CD14-positive monocyte (primary cell): ENCODE measurements at regions not wholly inside any gene's neighbourhood (a gene's known extent, or its start where the extent isn't known, plus 50 kb on each side); places are given as distances from the start of the nearest gene placed in this dataset.
A peak's percentile ranks its signal among the peaks of the same experiment; 100 is the strongest.

ENCODE experiments used
- DNase-seq, 3 donors: peaks; one replicate each; pipeline ENCODE4 v3.0.0-alpha.2; 2011 to 2022
- H2AFZ ChIP-seq: 2 replicates; pipeline ENCODE4 v1.6.0; 2012; ENCODE audit warnings: mild to moderate bottlenecking, low read depth, low read length, inconsistent platforms; ENCODE audit not compliant: insufficient read depth, poor library complexity, severe bottlenecking
- H3K27ac ChIP-seq, 2 donors: 1 replicate in 1 of 2; 2 replicates in 1 of 2; pipeline ENCODE4 v1.5.1; 2012 to 2013; ENCODE audit warnings: low read length in 2 of 2, control low read depth in 1 of 2, inconsistent platforms in 1 of 2, low read depth in 1 of 2, mild to moderate bottlenecking in 1 of 2
- H3K27me3 ChIP-seq, 2 donors: one replicate each; pipeline versions ENCODE4 v1.6.0 to v1.6.1; 2011 to 2013; ENCODE audit warnings: low read length in 2 of 2; ENCODE audit not compliant: control insufficient read depth in 2 of 2, insufficient read depth in 2 of 2
- H3K36me3 ChIP-seq, 2 donors: replicated peaks in 1 of 2; 1 replicate in 1 of 2; 2 replicates in 1 of 2; pipeline versions ENCODE4 v1.5.1 to v1.6.1; 2012 to 2013; ENCODE audit warnings: low read length in 2 of 2, control low read depth in 1 of 2, inconsistent platforms in 1 of 2, mild to moderate bottlenecking in 1 of 2; ENCODE audit not compliant: insufficient read depth in 2 of 2, control insufficient read depth in 1 of 2
- H3K4me1 ChIP-seq, 2 donors: 1 replicate in 1 of 2; 2 replicates in 1 of 2; pipeline versions ENCODE4 v1.5.1 to v1.6.1; 2012 to 2013; ENCODE audit warnings: low read length in 2 of 2, control low read depth in 1 of 2, inconsistent platforms in 1 of 2, mild to moderate bottlenecking in 1 of 2, moderate library complexity in 1 of 2; ENCODE audit not compliant: insufficient read depth in 2 of 2, control insufficient read depth in 1 of 2
- H3K4me2 ChIP-seq: replicated peaks from 2 replicates; pipeline ENCODE3; 2012; ENCODE audit warnings: low read length, moderate library complexity, mild to moderate bottlenecking; ENCODE audit not compliant: poor library complexity, severe bottlenecking; ENCODE audit errors: extremely low read depth
- H3K4me3 ChIP-seq, 3 experiments: fragments of 200-600 bp in 1 of 3; sonication (generic) in 1 of 3; replicated peaks in 1 of 3; 1 replicate in 2 of 3; 2 replicates in 1 of 3; pipeline ENCODE4 v1.5.1; 2011 to 2013; ENCODE audit warnings: low read length in 3 of 3, mild to moderate bottlenecking in 3 of 3, control low read depth in 2 of 3, low read depth in 2 of 3, inconsistent platforms in 1 of 3, moderate library complexity in 1 of 3
- H3K79me2 ChIP-seq: 2 replicates; pipeline ENCODE4 v1.6.0; 2012; ENCODE audit warnings: mild to moderate bottlenecking, control low read depth, inconsistent platforms, low read length, moderate library complexity; ENCODE audit not compliant: insufficient read depth
- H3K9ac ChIP-seq: 2 replicates; pipeline ENCODE4 v1.6.0; 2017; ENCODE audit warnings: low read length, mild to moderate bottlenecking; ENCODE audit not compliant: insufficient read depth, poor library complexity, severe bottlenecking
- H3K9me3 ChIP-seq, 2 donors: replicated peaks in 1 of 2; 1 replicate in 1 of 2; 2 replicates in 1 of 2; pipeline versions ENCODE4 v1.5.1 to v1.6.1; 2012 to 2013; ENCODE audit warnings: low read length in 2 of 2, control low read depth in 1 of 2; ENCODE audit not compliant: control insufficient read depth in 1 of 2, insufficient read depth in 1 of 2
- H4K20me1 ChIP-seq: 2 replicates; pipeline ENCODE4 v1.6.0; 2012; ENCODE audit warnings: mild to moderate bottlenecking, low read length, control low read depth, moderate library complexity; ENCODE audit not compliant: insufficient read depth
- H3K27ac Mint-ChIP-seq, 7 donors: one replicate each; pipeline ENCODE4 v1.8.0; 2020; ENCODE audit warnings: mild to moderate bottlenecking in 7 of 7, mixed read lengths in 7 of 7, moderate library complexity in 6 of 7, inconsistent platforms in 2 of 7
- H3K27me3 Mint-ChIP-seq, 3 donors: one replicate each; pipeline ENCODE4 v1.8.0; 2021 to 2022; ENCODE audit warnings: low read depth in 3 of 3, mild to moderate bottlenecking in 3 of 3, mixed read lengths in 3 of 3, moderate library complexity in 3 of 3, inconsistent platforms in 1 of 3
- H3K36me3 Mint-ChIP-seq, 2 donors: one replicate each; pipeline ENCODE4 v1.8.0; 2020; ENCODE audit warnings: mixed read lengths in 2 of 2, inconsistent platforms in 1 of 2, mild to moderate bottlenecking in 1 of 2
- H3K4me1 Mint-ChIP-seq: one replicate; pipeline ENCODE4 v1.8.0; 2020; ENCODE audit warnings: mild to moderate bottlenecking, mixed read lengths
- H3K4me3 Mint-ChIP-seq, 2 donors: one replicate each; pipeline ENCODE4 v1.8.0; 2020; ENCODE audit warnings: mild to moderate bottlenecking in 2 of 2, mixed read lengths in 2 of 2, moderate library complexity in 1 of 2
- H3K9me3 Mint-ChIP-seq, 7 donors: one replicate each; pipeline ENCODE4 v1.8.0; 2020 to 2022; ENCODE audit warnings: mixed read lengths in 7 of 7, mild to moderate bottlenecking in 6 of 7, moderate library complexity in 6 of 7, inconsistent platforms in 2 of 7
- WGBS: methylation state at CpG from one replicate; pipeline ENCODE4 v1.1.5; 2013; ENCODE audit warnings: missing lambda C conversion rate; ENCODE audit not compliant: insufficient coverage; 5-methylcytosine and 5-hydroxymethylcytosine counted together
- intact Hi-C, 2 donors: fragments of 100-400 bp; cut with micrococcal nuclease; formaldehyde crosslinking; loops; one replicate each; pipeline versions ENCODE4 v1.15.0 to v1.15.1; 2023
- TF ChIP-seq, protein P1 (sequence below): fragments of 200-600 bp; IDR thresholded peaks from one replicate; pipeline ENCODE4 v1.8.0; 2022; ENCODE audit warnings: antibody characterized with exemption, mild to moderate bottlenecking

DNA sequence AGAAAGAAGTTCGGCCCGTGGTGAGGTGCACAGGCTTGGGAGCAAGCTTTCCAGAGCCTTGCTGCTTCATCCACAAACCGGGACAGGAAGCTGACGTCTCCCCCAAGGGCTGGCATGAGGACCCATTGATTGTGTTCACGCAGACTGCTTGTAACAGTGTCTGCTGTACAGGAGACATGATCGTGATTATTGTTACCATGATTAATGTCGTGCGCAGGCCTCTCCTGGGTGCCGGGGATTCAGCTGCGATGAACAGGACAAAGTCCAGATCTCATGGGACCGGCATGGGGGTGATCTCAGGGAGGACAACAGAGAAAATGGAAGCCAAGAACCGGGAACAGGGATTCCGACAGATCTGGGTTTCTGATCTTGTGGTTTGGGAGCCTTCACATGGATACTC, 219.9 kb downstream of the BRD1 start:
- no peak overlapping the region for H3K27ac Mint-ChIP-seq
- Histone ChIP-seq H3K36me3 (peaks cover 0 to 29% of the 10 kb centered on the region in 2 donors), H3K4me2 (no peak overlapping the region), H3K4me3 (no peak overlapping the region), H2AFZ (no peak overlapping the region), H3K9me3 (peaks cover 20 to 53% of the 10 kb centered on the region in 2 donors), H3K4me1 (no peaks in the 10 kb centered on the region), H3K79me2 (no peaks in the 10 kb centered on the region), H4K20me1 (no peaks in the 10 kb centered on the region), H3K27me3 (no peaks in the 10 kb centered on the region), H3K9ac (no peak overlapping the region), H3K27ac (no peak overlapping the region)
- peaks cover 31 to 54% (median 43%) of the 10 kb centered on the region in 7 donors for H3K9me3 Mint-ChIP-seq
- peaks cover 33 to 51% of the 10 kb centered on the region in 2 donors for H3K36me3 Mint-ChIP-seq
- peaks cover 0 to 3% (median 2%) of the 10 kb centered on the region in 3 donors for H3K27me3 Mint-ChIP-seq
- 94% methylated on average over 13 of the region's 13 CpGs for WGBS
- no peaks in the 10 kb centered on the region for H3K4me1 Mint-ChIP-seq
- intact Hi-C loops: no loop called here
- H3K4me3 Mint-ChIP-seq: no peak overlapping the region
- TF ChIP-seq, protein P1, sequence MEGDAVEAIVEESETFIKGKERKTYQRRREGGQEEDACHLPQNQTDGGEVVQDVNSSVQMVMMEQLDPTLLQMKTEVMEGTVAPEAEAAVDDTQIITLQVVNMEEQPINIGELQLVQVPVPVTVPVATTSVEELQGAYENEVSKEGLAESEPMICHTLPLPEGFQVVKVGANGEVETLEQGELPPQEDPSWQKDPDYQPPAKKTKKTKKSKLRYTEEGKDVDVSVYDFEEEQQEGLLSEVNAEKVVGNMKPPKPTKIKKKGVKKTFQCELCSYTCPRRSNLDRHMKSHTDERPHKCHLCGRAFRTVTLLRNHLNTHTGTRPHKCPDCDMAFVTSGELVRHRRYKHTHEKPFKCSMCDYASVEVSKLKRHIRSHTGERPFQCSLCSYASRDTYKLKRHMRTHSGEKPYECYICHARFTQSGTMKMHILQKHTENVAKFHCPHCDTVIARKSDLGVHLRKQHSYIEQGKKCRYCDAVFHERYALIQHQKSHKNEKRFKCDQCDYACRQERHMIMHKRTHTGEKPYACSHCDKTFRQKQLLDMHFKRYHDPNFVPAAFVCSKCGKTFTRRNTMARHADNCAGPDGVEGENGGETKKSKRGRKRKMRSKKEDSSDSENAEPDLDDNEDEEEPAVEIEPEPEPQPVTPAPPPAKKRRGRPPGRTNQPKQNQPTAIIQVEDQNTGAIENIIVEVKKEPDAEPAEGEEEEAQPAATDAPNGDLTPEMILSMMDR: no peak
- DNase-seq: no peak

DNA sequence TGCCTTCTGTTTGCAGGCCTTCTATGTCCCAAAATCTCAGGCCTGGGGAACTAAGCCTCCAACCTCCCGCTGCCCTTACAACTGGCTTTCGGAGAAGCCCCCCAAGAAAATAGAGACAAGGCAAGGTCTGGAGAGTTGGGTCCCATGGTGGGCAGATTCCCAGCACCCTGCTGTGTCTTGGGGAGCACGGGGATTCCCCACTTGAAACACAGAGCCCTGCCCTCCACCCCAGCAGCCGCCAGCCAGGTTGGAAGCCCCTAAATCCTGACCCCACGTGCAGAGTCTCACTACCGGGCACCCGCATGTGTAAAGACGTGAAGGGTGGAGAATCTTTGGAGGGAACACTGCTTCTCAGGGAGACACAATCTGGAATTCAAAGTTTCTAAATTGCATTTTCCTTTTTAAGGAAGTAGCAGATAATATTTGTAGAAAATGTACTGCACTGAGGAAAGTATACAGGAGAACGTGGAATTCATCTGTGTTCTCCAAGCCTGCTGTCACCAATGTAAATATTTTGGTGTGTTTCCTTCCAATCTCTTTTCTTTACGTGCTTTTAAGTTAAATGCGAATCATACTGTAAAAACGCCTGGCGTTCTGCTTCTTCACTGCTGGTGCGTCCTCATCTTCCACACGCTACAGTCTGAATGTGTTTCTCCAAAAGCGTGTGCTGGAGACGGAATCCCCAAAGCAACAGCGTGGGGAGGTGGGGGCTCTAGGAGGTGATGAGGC, 220.9 kb downstream of the BRD1 start:
- H3K4me2 ChIP-seq: no peak overlapping the region
- 98% methylated on average over 13 of the region's 18 CpGs for WGBS

More for the DNA sequence above, 220.9 kb downstream of the BRD1 start:
- peak overlapping the region in 1 of 7 donors; percentile 60 for H3K27ac Mint-ChIP-seq
- peaks cover 20 to 51% of the 10 kb centered on the region in 2 donors for H3K9me3 ChIP-seq
- H3K27ac ChIP-seq: no peak overlapping the region
- peaks cover 0 to 29% of the 10 kb centered on the region in 2 donors for H3K36me3 ChIP-seq
- H4K20me1 ChIP-seq: peaks cover 7% of the 10 kb centered on the region
- H3K4me3 ChIP-seq: no peak overlapping the region
- peaks cover 36 to 52% of the 10 kb centered on the region in 2 donors for H3K36me3 Mint-ChIP-seq
- H3K9me3 Mint-ChIP-seq: peaks cover 29 to 51% (median 40%) of the 10 kb centered on the region in 7 donors
- H3K79me2 ChIP-seq: no peaks in the 10 kb centered on the region
- H2AFZ ChIP-seq: no peak overlapping the region
- TF ChIP-seq, protein P1: no peak
- no peaks in the 10 kb centered on the region for H3K27me3 ChIP-seq
- no peak overlapping the region for H3K4me3 Mint-ChIP-seq
- peaks cover 0 to 3% (median 2%) of the 10 kb centered on the region in 3 donors for H3K27me3 Mint-ChIP-seq
- intact Hi-C loops: no loop called here
- DNase-seq: no peak
- H3K4me1 ChIP-seq: no peaks in the 10 kb centered on the region
- no peaks in the 10 kb centered on the region for H3K4me1 Mint-ChIP-seq
- no peak overlapping the region for H3K9ac ChIP-seq
